ENCODE measurements at regions not wholly inside any gene's neighbourhood (a gene's known extent, or its start where the extent isn't known, plus 50 kb on each side); places are given as distances from the start of the nearest gene placed in this dataset.

GRCh38 chr5:89900346-89900745, 509.2 kb downstream of the CETN3 start:
- no peak overlapping the region for H3K4me3 ChIP-seq
- no peak overlapping the region for H3K27ac ChIP-seq

- no peak overlapping the region for H3K27ac ChIP-seq
Measured at GRCh38 chr5:89899559-89899958, 510.0 kb downstream of the CETN3 start.

DNA sequence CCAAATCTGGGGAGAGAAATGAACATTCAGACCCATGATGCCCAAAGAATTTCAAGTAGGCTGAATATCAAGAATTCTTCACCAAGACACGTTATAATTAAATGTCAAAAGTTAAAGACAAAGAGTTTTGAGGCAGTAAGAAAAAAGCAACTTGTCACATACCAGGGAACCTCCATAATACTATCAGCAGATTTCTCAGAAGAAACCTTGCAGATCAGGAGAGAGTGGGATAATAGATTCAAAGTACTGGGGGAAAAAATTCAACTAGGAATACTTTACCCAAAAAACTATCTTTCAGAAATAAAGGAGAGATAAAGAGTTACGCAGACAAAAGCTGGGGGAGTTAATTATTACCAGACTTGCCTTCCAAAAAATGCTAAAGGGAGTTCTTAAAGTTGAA, 516.0 kb downstream of the CETN3 start:
- H3K27ac ChIP-seq: no peak overlapping the region
- no peak overlapping the region for H3K4me3 ChIP-seq

More at GRCh38 chr5:89899559-89899958, 510.0 kb downstream of the CETN3 start:
- no peak overlapping the region for H3K4me3 ChIP-seq

- Histone ChIP-seq H3K27ac (no peak overlapping the region), H3K4me3 (no peak overlapping the region)
Measured at GRCh38 chr5:89885670-89886069, 523.9 kb downstream of the CETN3 start.

DNA sequence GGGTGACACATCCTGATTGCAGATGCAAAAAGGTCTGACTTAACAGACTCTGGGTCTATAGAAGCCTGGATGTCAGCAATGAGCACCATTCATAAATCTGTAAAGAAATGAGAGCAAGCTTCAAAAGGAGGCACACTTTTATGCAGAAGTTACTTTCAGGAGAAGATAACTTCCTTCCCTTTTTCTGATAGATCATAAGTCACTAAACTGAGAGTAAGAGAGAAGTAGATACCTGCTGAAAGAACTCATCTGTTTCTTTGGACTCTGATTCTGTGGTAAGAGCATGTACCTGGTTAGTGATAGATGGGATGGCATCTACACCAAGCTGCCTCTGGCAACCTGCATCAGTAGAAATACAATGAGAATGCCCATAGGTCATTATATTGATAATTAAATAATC, 525.6 kb downstream of the CETN3 start:
- Histone ChIP-seq H3K4me3 (no peak overlapping the region), H3K27ac (no peak overlapping the region)

GRCh38 chr5:89878140-89879132, 531.1 kb downstream of the CETN3 start:
- Histone ChIP-seq H3K27ac (no peak overlapping the region), H3K4me3 (no peak overlapping the region)

- H3K4me3 ChIP-seq: no peak overlapping the region
- H3K27ac ChIP-seq: no peak overlapping the region
Measured at GRCh38 chr5:89871906-89872305, 537.6 kb downstream of the CETN3 start.

- H3K4me3 ChIP-seq: no peak overlapping the region
- no peak overlapping the region for H3K27ac ChIP-seq
Measured at GRCh38 chr5:89869346-89869745, 540.2 kb downstream of the CETN3 start.

DNA sequence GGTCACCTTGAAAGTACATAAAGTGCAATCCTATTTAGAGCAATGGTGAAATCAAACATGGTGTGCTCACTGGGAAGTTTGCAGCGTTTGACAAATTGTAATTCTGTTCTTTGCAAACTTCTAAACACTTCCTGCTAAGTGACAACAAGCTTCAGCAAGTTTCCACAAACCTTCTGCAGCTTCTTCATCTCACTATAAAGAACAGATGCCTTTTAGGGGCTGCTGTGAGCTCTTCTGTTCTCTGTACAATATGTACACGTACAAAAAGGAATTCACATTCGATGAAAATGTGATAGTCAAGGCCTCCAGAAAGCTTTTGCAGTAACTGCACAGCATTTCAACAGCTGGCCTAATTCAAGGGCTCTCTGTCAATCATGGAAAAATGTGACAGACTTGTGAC, 543.1 kb downstream of the CETN3 start:
- H3K4me3 ChIP-seq: no peak overlapping the region
- H3K27ac ChIP-seq: no peak overlapping the region

- H3K4me3 ChIP-seq: no peak overlapping the region
- H3K27ac ChIP-seq: no peak overlapping the region
Measured at GRCh38 chr5:89864941-89865340, 544.6 kb downstream of the CETN3 start.

- no peak overlapping the region for H3K27ac ChIP-seq
- H3K4me3 ChIP-seq: no peak overlapping the region
Measured at GRCh38 chr5:89857790-89858189, 551.8 kb downstream of the CETN3 start.

DNA sequence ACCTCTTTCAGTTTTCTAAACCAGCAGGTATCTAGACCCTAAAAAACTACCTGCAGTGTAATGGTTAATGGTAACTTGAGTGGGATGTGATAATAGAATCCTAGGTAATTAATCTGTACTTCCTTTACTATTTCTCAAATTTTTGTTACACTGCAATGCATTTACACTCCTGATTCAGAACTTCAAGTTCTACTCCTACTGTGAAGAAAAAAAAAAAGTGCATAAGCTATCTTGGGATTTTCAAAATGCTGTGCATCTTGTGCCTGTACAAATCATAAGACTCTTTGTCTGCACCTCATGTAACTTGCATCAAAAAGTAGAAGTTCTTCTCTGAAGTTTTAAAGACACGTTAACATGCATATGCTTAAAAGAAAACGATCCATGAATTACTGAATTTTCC, 554.1 kb downstream of the CETN3 start:
- Histone ChIP-seq H3K4me3 (no peak overlapping the region), H3K27ac (no peak overlapping the region)

GRCh38 chr5:89851911-89852310, 557.6 kb downstream of the CETN3 start:
- H3K27ac ChIP-seq: no peak overlapping the region
- no peak overlapping the region for H3K4me3 ChIP-seq

GRCh38 chr5:89850513-89850865, 559.1 kb downstream of the CETN3 start:
- Histone ChIP-seq H3K27ac (no peak overlapping the region), H3K4me3 (no peak overlapping the region)

- Histone ChIP-seq H3K4me3 (no peak overlapping the region), H3K27ac (no peak overlapping the region)
Measured at GRCh38 chr5:89849830-89850512, 559.6 kb downstream of the CETN3 start.

DNA sequence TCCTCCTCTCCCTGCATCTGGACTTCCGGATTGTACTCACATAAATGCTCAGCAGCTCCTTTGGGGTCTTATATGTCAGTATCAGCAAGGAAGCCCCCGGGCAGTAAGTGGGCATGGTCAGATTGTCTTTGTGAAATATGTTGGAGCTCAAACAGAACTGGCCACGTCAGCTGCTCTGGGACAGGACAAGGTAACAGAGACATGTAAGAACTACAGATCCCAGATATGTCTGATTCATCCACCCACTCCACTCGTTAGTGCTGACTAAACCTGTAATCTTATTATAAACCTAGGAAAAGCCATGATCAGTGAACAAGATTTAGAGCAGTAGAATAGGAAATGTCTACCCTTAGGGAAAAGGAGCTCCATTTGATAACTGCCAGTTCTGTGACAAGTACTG, 561.8 kb downstream of the CETN3 start:
- Histone ChIP-seq H3K4me3 (no peak overlapping the region), H3K27ac (no peak overlapping the region)

- Histone ChIP-seq H3K4me3 (no peak overlapping the region), H3K27ac (no peak overlapping the region)
Measured at GRCh38 chr5:89844548-89844947, 565.0 kb downstream of the CETN3 start.

GRCh38 chr5:89842531-89842930, 567.0 kb downstream of the CETN3 start:
- Histone ChIP-seq H3K27ac (no peak overlapping the region), H3K4me3 (no peak overlapping the region)

DNA sequence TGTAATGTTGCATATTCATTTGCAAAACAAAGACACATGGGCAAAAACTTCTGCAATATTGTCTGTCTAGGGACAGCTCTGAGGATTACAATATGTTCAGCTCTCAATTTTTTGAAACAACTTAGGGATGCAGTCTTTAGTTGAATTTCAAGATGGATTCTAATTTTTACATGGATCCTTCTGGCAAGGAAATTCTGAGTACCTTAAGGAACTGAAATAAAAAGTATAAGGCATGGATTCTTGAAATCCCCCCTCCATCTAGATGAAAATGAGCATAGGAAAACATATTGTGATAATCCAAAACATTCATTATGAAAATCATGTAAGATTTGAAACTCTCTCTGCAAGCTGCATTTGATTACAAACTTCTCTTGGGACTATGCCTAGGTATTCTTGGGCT, 568.6 kb downstream of the CETN3 start:
- no peak overlapping the region for H3K4me3 ChIP-seq
- no peak overlapping the region for H3K27ac ChIP-seq

DNA sequence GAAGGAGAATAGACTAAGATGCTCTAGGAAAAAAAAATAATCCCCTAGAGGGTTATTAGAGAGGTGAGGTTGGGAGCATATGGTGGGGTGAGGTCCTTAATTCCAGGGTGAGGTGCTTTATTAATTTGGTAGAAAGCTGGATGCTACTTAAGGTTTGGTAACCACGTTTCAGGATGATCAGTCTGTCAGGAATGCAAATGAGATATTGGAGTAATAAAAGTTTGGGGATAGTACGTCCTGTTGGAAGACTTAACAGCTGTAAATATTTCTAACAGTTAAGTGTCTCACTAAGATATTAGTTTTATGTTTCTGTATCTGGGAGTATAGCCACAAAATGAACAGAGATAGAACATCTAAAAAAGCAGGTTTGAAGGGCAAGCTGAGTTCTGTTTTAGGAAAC, 578.9 kb downstream of the CETN3 start:
- H3K27ac ChIP-seq: no peak overlapping the region

GRCh38 chr5:89827960-89828359, 581.6 kb downstream of the CETN3 start:
- H3K4me3 ChIP-seq: no peak overlapping the region

More for the DNA sequence above, 578.9 kb downstream of the CETN3 start:
- no peak overlapping the region for H3K4me3 ChIP-seq

More at GRCh38 chr5:89827960-89828359, 581.6 kb downstream of the CETN3 start:
- H3K27ac ChIP-seq: no peak overlapping the region
